Chondrocyte (in vitro differentiated cells): ENCODE measurements at regions not wholly inside any gene's neighbourhood (a gene's known extent, or its start where the extent isn't known, plus 50 kb on each side); places are given as distances from the start of the nearest gene placed in this dataset.

ENCODE experiments used
- DNase-seq: peaks from one replicate; pipeline ENCODE4 v3.0.0; 2021; ENCODE audit warnings: mixed read lengths, low spot score
- H3K27ac Mint-ChIP-seq: one replicate; pipeline ENCODE4 v1.8.0; 2021; ENCODE audit warnings: mild to moderate bottlenecking, moderate library complexity, mixed read lengths; ENCODE audit not compliant: unreplicated experiment
- H3K27me3 Mint-ChIP-seq: 2 replicates; pipeline ENCODE4 v1.8.0; 2021; ENCODE audit warnings: low read depth, mixed read lengths
- H3K36me3 Mint-ChIP-seq: 2 replicates; pipeline ENCODE4 v1.8.0; 2021; ENCODE audit warnings: low read depth, mixed read lengths
- H3K4me1 Mint-ChIP-seq: 2 replicates; pipeline ENCODE4 v1.8.0; 2021; ENCODE audit warnings: low read depth, mild to moderate bottlenecking, mixed read lengths
- H3K4me3 Mint-ChIP-seq: one replicate; pipeline ENCODE4 v1.8.0; 2021; ENCODE audit warnings: mild to moderate bottlenecking, moderate library complexity, mixed read lengths; ENCODE audit not compliant: unreplicated experiment
- H3K9me3 Mint-ChIP-seq: 2 replicates; pipeline ENCODE4 v1.8.0; 2021; ENCODE audit warnings: low read depth, mixed read lengths
- TF ChIP-seq, protein P1 (sequence below): fragments of 200-600 bp; sonication (generic); IDR thresholded peaks from 2 replicates; pipeline ENCODE4 v1.5.0; 2021; ENCODE audit warnings: antibody characterized with exemption, mild to moderate bottlenecking, moderate library complexity

DNA sequence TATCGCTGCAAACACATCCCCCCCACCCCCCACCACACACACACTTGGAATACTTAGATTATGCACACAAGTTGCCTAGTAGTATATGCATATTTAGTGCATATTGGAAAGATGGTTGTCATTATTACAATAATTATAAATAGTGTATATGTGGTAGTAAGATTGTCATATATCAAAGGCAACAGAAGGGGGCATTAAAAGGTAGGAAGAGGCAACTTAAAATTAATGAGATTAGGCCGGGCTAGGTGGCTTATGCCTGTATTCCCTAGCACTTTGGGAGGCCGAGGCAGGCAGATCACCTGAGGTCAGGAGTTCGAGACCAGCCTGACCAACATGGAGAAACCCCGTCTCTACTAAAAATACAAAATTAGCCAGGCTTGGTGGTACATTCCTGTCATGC lies 52.1 kb downstream of the GSC start:
- Mint-ChIP-seq H3K27me3 (no peaks in the 10 kb centered on the region), H3K27ac (no peak overlapping the region), H3K4me3 (no peak overlapping the region), H3K9me3 (no peaks in the 10 kb centered on the region), H3K4me1 (no peaks in the 10 kb centered on the region), H3K36me3 (no peaks in the 10 kb centered on the region)
- TF ChIP-seq, protein P1, sequence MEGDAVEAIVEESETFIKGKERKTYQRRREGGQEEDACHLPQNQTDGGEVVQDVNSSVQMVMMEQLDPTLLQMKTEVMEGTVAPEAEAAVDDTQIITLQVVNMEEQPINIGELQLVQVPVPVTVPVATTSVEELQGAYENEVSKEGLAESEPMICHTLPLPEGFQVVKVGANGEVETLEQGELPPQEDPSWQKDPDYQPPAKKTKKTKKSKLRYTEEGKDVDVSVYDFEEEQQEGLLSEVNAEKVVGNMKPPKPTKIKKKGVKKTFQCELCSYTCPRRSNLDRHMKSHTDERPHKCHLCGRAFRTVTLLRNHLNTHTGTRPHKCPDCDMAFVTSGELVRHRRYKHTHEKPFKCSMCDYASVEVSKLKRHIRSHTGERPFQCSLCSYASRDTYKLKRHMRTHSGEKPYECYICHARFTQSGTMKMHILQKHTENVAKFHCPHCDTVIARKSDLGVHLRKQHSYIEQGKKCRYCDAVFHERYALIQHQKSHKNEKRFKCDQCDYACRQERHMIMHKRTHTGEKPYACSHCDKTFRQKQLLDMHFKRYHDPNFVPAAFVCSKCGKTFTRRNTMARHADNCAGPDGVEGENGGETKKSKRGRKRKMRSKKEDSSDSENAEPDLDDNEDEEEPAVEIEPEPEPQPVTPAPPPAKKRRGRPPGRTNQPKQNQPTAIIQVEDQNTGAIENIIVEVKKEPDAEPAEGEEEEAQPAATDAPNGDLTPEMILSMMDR, result peak; percentile 53
- peak; percentile 3 for DNase-seq

DNA sequence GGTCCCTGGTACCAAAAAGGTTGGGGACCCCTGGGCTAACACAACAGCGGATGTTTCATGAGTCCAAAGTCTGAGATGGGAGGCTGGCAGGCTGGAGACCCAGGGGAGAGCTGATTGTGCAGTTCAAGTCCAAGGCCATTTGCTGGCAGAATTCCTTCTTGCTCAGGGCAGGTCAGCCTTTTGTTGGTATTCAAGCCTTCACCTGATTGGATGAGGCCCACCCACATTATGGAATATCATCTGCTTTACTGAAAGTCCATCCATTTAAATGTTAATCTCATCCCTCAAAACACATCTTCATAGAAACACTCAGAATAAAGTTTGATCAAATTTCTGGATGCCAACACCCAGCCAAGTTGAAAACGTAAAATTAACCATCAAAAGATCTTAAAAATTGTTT lies 52.9 kb downstream of the GSC start:
- Mint-ChIP-seq H3K9me3 (no peaks in the 10 kb centered on the region), H3K4me3 (no peak overlapping the region), H3K36me3 (no peaks in the 10 kb centered on the region), H3K27ac (no peak overlapping the region), H3K27me3 (peaks cover 2% of the 10 kb centered on the region), H3K4me1 (no peaks in the 10 kb centered on the region)
- TF ChIP-seq, protein P1, result no peak
- peak; percentile 1 for DNase-seq

DNA sequence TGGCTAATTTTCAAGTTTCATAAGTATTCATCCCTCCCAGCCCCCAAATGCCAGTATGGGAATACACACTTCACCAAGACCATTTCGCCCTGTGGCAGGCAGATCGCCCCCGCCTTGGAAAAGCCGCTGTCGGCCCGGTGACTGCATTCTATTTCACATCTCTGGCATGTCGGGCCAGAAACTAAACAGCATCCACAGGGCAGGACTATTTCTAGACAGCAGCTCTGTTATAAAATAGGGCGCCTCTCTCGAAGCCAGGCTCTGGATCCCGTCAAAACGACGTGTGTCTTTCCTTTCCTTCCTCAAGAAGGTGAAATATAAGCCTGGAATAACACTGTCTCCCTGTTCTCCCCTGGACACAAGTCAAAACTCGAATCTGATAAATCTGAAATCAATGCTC lies 56.8 kb downstream of the GSC start:
- DNase-seq, result peak; percentile 24
- Mint-ChIP-seq H3K4me3 (no peak overlapping the region), H3K4me1 (no peaks in the 10 kb centered on the region), H3K36me3 (no peaks in the 10 kb centered on the region), H3K27me3 (peaks cover 12% of the 10 kb centered on the region), H3K27ac (no peak overlapping the region), H3K9me3 (no peaks in the 10 kb centered on the region)
- TF ChIP-seq, protein P1, result no peak

DNA sequence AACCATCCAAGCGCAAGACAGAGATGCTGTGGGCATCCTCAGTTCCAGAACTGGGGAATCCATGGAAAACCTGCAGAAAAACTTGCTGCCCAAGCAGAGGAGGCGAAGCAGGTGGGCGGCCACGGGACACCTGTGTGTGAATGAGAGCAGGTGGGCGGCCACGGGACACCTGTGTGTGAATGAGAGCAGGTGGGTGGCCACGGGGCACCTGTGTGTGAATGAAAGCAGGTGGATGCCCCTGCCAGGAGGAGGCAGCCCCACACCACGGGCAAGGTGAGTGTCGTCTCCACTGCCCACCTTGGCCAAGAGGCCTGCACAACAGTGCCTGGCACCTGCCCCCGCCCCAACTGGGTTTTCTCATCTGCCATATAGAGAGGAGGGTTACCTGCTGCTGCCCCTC lies 59.2 kb downstream of the GSC start:
- Mint-ChIP-seq H3K4me3 (no peak overlapping the region), H3K27me3 (peaks cover 29% of the 10 kb centered on the region), H3K4me1 (no peaks in the 10 kb centered on the region), H3K9me3 (no peaks in the 10 kb centered on the region), H3K27ac (no peak overlapping the region), H3K36me3 (no peaks in the 10 kb centered on the region)
- TF ChIP-seq, protein P1, result no peak
- peak; percentile 85 for DNase-seq

DNA sequence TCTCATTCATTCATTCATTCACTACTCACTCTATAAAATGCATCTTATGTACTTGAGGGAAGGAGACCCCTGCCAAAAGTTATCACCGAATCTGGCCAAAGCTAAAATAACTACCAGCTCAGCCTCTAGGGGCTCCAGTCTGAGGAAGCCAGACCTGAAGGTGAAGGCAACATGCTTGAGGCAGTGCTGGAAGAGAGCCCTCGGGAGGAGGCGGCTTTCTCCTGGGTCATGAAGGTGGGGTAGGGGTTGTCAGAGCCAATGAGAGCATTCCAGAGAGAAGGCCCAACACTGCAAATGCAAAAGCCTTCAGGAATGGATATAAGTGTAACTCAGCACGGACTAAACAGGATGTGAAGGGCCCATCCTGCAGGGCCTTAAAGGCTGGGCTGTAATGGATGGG lies 62.4 kb downstream of the GSC start:
- Mint-ChIP-seq H3K4me1 (no peaks in the 10 kb centered on the region), H3K27me3 (peaks cover 29% of the 10 kb centered on the region), H3K9me3 (no peaks in the 10 kb centered on the region), H3K4me3 (no peak overlapping the region), H3K36me3 (no peaks in the 10 kb centered on the region), H3K27ac (no peak overlapping the region)
- TF ChIP-seq, protein P1, result peak; percentile 41
- no peak for DNase-seq
